HepG2 (cell line): ENCODE measurements at regions not wholly inside any gene's neighbourhood (a gene's known extent, or its start where the extent isn't known, plus 50 kb on each side); places are given as distances from the start of the nearest gene placed in this dataset.

ENCODE experiments used
- BORCS8-MEF2B ChIP-seq: sonication (generic); formaldehyde crosslinking; IDR thresholded peaks from 2 replicates; pipeline ENCODE4 v1.8.0; 2022; ENCODE audit warnings: mild to moderate bottlenecking, missing genetic modification reagents
- CREM ChIP-seq, 2 experiments: sonication (generic) in 1 of 2; formaldehyde crosslinking in 1 of 2; IDR thresholded peaks; 2 replicates each; pipeline versions ENCODE4 v1.4.0 to v1.6.1; 2016 to 2020; ENCODE audit warnings: antibody characterized with exemption in 1 of 2, mild to moderate bottlenecking in 1 of 2, missing genetic modification reagents in 1 of 2
- FOXP4 ChIP-seq: sonication (generic); formaldehyde crosslinking; IDR thresholded peaks from 2 replicates; pipeline ENCODE4 v1.4.0; 2020; ENCODE audit warnings: missing genetic modification reagents
- HDAC1 ChIP-seq: sonication (generic); formaldehyde crosslinking; IDR thresholded peaks from 2 replicates; pipeline ENCODE4 v1.5.1; 2020; ENCODE audit warnings: mild to moderate bottlenecking, missing genetic modification reagents
- KAT7 ChIP-seq: IDR thresholded peaks from 2 replicates; pipeline ENCODE4 v1.6.1; 2018; ENCODE audit warnings: borderline replicate concordance, missing compliant biosample characterization
- MEIS2 ChIP-seq: sonication (generic); formaldehyde crosslinking; IDR thresholded peaks from 2 replicates; pipeline ENCODE4 v1.9.0; 2021; ENCODE audit warnings: mild to moderate bottlenecking, missing genetic modification reagents
- MTA3 ChIP-seq: sonication (generic); formaldehyde crosslinking; IDR thresholded peaks from 2 replicates; pipeline ENCODE4 v1.4.0; 2020; ENCODE audit warnings: missing genetic modification reagents
- REST ChIP-seq, 2 experiments: IDR thresholded peaks; 2 replicates each; pipeline ENCODE4 v1.6.1; 2011 to 2012; ENCODE audit warnings: low read length in 2 of 2, borderline replicate concordance in 1 of 2, low read depth in 1 of 2, mild to moderate bottlenecking in 1 of 2, moderate library complexity in 1 of 2
- TBX3 ChIP-seq: fragments of 450-650 bp; IDR thresholded peaks from 2 replicates; pipeline ENCODE4 v1.6.1; 2017; ENCODE audit warnings: antibody characterized with exemption, mild to moderate bottlenecking, inconsistent platforms, borderline replicate concordance
- TCF7L2 ChIP-seq: IDR thresholded peaks from 2 replicates; pipeline ENCODE4 v1.6.1; 2011; ENCODE audit warnings: mild to moderate bottlenecking, low read depth, low read length, moderate library complexity
- TEAD3 ChIP-seq: optimal IDR thresholded peaks from 2 replicates; pipeline ENCODE3; 2016; ENCODE audit warnings: borderline replicate concordance
- U2AF2 ChIP-seq: fragments of 200-400 bp; formaldehyde crosslinking; IDR thresholded peaks from 2 replicates; pipeline ENCODE4 v1.6.1; 2017; ENCODE audit warnings: low read depth, mild to moderate bottlenecking, low read length
- ZBTB3 ChIP-seq: sonication (generic); formaldehyde crosslinking; IDR thresholded peaks from 2 replicates; pipeline ENCODE4 v1.4.0; 2020; ENCODE audit warnings: low read depth, mild to moderate bottlenecking, moderate library complexity, missing genetic modification reagents, borderline replicate concordance
- ZBTB46 ChIP-seq: sonication (generic); formaldehyde crosslinking; IDR thresholded peaks from 2 replicates; pipeline ENCODE4 v1.4.0; 2020; ENCODE audit warnings: mild to moderate bottlenecking, missing genetic modification reagents, borderline replicate concordance
- ZNF3 ChIP-seq: IDR thresholded peaks from 2 replicates; pipeline ENCODE4 v1.7.0; 2017; ENCODE audit warnings: inconsistent platforms
- ZNF564 ChIP-seq: sonication (generic); formaldehyde crosslinking; IDR thresholded peaks from 2 replicates; pipeline ENCODE4 v1.8.1; 2023; ENCODE audit warnings: mild to moderate bottlenecking, missing genetic modification reagents
- ZNF792 ChIP-seq: IDR thresholded peaks from 2 replicates; pipeline ENCODE4 v1.6.1; 2016
- TF ChIP-seq, protein P1 (sequence below): sonication (generic); formaldehyde crosslinking; conservative IDR thresholded peaks from 2 replicates; pipeline ENCODE4 v1.4.0; 2020; ENCODE audit warnings: mild to moderate bottlenecking, missing genetic modification reagents, moderate library complexity

DNA sequence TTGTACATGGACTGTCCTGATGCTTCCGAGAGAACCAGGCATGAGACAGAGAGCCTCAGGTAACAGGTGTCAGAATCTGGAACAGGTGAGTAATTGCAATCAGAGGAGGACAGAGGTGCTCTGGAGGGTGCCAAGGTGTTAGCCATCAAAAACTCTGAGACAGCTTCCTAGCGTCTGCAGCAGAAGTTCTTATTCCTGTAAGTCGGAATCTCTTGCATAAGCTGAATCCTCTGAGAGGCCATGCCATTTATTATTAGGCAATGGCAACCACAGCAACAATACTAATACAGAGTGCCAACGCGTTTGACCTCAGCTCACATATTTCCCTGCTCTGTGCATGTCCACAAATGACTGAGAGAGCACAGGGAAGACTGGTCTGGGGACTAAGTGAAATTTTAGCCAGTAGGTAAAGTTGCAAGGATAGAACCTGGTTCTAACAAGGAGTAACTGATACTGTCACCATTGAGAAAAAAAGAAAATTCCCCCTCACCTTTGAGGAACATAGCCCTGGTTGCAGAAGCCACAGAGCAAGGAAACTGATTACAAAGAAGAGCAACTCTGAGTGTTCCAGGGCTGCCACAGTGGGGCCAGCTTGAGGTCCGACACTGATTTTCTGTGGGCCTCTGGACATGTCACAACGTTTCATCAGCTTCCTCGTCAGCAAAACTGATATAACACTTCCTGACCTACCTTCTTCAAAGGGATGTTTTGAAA lies 55.1 kb upstream of the ACSL3 start (continued):
- TF ChIP-seq FOXP4 (CRISPR knock-in tag) (peak; percentile 54; the same call in 1 of the 2 replicates), ZNF3 (CRISPR knock-in tag) (peak; percentile 92), ZNF564 (CRISPR knock-in tag) (no peak), KAT7 (CRISPR knock-in tag) (peak; percentile 38; the same call in 1 of the 2 replicates), TCF7L2 (no peak), ZNF792 (CRISPR knock-in tag) (0 out of 2 replicates have a peak, but pooled peaks have one; percentile 35), BORCS8-MEF2B (CRISPR knock-in tag) (peak; percentile 65; the same call in 1 of the 2 replicates), TEAD3 (CRISPR knock-in tag) (peak; percentile 24), ZBTB46 (no peak), MTA3 (CRISPR knock-in tag) (no peak), HDAC1 (no peak), CREM (IDR thresholded peaks at IDR 0.05) (peak; percentile 64; the same call in 1 of the 2 replicates), CREM (CRISPR knock-in tag; IDR thresholded peaks at IDR 0.05) (no peak), U2AF2 (no peak), MEIS2 (CRISPR knock-in tag) (peak; percentile 24; the same call in 1 of the 2 replicates), TBX3 (no peak), REST (IDR thresholded peaks at IDR 0.05; ENCODE audit: borderline replicate concordance in 1 of 2, low read depth in 1 of 2, low read length in 2 of 2) (peak in 1 of 2 experiments; percentile 39; a peak in 1 of 4 replicates), ZBTB3 (0 out of 2 replicates have a peak, but pooled peaks have one; percentile 17)
- TF ChIP-seq, protein P1, sequence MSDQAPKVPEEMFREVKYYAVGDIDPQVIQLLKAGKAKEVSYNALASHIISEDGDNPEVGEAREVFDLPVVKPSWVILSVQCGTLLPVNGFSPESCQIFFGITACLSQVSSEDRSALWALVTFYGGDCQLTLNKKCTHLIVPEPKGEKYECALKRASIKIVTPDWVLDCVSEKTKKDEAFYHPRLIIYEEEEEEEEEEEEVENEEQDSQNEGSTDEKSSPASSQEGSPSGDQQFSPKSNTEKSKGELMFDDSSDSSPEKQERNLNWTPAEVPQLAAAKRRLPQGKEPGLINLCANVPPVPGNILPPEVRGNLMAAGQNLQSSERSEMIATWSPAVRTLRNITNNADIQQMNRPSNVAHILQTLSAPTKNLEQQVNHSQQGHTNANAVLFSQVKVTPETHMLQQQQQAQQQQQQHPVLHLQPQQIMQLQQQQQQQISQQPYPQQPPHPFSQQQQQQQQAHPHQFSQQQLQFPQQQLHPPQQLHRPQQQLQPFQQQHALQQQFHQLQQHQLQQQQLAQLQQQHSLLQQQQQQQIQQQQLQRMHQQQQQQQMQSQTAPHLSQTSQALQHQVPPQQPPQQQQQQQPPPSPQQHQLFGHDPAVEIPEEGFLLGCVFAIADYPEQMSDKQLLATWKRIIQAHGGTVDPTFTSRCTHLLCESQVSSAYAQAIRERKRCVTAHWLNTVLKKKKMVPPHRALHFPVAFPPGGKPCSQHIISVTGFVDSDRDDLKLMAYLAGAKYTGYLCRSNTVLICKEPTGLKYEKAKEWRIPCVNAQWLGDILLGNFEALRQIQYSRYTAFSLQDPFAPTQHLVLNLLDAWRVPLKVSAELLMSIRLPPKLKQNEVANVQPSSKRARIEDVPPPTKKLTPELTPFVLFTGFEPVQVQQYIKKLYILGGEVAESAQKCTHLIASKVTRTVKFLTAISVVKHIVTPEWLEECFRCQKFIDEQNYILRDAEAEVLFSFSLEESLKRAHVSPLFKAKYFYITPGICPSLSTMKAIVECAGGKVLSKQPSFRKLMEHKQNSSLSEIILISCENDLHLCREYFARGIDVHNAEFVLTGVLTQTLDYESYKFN, result peak; percentile 45
